ENCODE measurements at regions not wholly inside any gene's neighbourhood (a gene's known extent, or its start where the extent isn't known, plus 50 kb on each side); places are given as distances from the start of the nearest gene placed in this dataset.

- CTCF ChIA-PET, result interaction anchor here (2.2 kb wide), 1 partner anchor 248 kb away, joined by 10 read pairs; no protein-coding TSS in a partner anchor
- POLR2A ChIA-PET (ENCODE audit: unreplicated experiment), result interaction anchor here (0.7 kb wide), 1 partner anchor 216 kb away, joined by 3 read pairs; no protein-coding TSS in a partner anchor
Observed at GRCh38 chr2:147330925-147331324, 513.9 kb upstream of the ACVR2A start.

DNA sequence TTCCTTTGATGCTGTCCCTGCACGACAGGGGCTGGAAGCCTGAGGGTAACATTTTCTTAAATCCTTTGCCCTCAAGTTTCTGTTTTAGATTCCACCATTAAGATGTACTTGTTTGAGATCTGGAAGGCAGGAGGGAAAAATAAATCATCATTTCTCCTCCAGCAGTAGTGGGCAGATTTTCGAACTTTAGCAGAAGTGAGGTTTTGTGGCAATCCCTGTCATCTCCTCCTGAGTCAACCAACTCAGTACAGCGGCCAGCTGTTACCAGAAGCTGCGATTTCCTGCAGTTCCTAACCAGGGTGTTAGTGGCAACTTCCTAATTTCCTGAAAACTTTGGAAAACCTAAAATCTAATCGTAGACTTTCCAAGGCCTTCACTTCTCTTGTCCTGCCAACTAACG lies 517.2 kb upstream of the ACVR2A start:
- BruUV-seq (replicated peaks), result no TSS peak

More at GRCh38 chr2:147330925-147331324, 513.9 kb upstream of the ACVR2A start:
- H2AFZ ChIP-seq (ENCODE audit: low read length), result no peak overlapping the region
- no peak overlapping the region for H3K4me3 ChIP-seq (ENCODE audit: low read length)
- no TSS peak for BruUV-seq (replicated peaks)
- no peak overlapping the region for H3K4me2 ChIP-seq (ENCODE audit: low read length)
- H3K9me2 ChIP-seq (replicated peaks; ENCODE audit: low read length), result no peaks in the 10 kb centered on the region
- no peaks in the 10 kb centered on the region for H3F3A ChIP-seq (ENCODE audit: low read length, unreplicated experiment)
- no peaks in the 10 kb centered on the region for H4K20me1 ChIP-seq (ENCODE audit: low read length)
- no peaks in the 10 kb centered on the region for H3K36me3 ChIP-seq (ENCODE audit: low read depth, low read length)
- ATAC-seq (no peak), DNase-seq (no peak)
- no peak overlapping the region for H3K9ac ChIP-seq (ENCODE audit: low read length)
- intact Hi-C loops (cut with micrococcal nuclease), result loop anchor here (5.0 kb wide), 1 partner anchor 581 kb away; no protein-coding TSS in a partner anchor
- no peaks in the 10 kb centered on the region for H3K79me2 ChIP-seq (ENCODE audit: low read length)
- H3K27me3 ChIP-seq (ENCODE audit: low read length), result no peaks in the 10 kb centered on the region
- no peaks in the 10 kb centered on the region for H3K9me3 ChIP-seq (ENCODE audit: low read length)
- no peaks in the 10 kb centered on the region for H3K4me1 ChIP-seq (ENCODE audit: insufficient read depth, low read length)
- TF ChIP-seq EZH2 (IDR thresholded peaks at IDR 0.05; ENCODE audit: low read length, unreplicated experiment) (no peak), CTCF (conservative IDR thresholded peaks at IDR 0.05; ENCODE audit: low read depth, low read length) (no peak), EZH2phosphoT487 (IDR thresholded peaks at IDR 0.05; ENCODE audit: borderline replicate concordance, low read length) (no peak)
- H3K27ac ChIP-seq (ENCODE audit: low read length), result no peak overlapping the region

More for the DNA sequence above, 517.2 kb upstream of the ACVR2A start:
- ATAC-seq (no peak), DNase-seq (no peak)
- no peaks in the 10 kb centered on the region for H3K79me2 ChIP-seq (ENCODE audit: low read length)
- intact Hi-C loops (cut with micrococcal nuclease), result no loop called here
- no peaks in the 10 kb centered on the region for H3K4me1 ChIP-seq (ENCODE audit: insufficient read depth, low read length)
- TF ChIP-seq EZH2 (IDR thresholded peaks at IDR 0.05; ENCODE audit: low read length, unreplicated experiment) (no peak), CTCF (conservative IDR thresholded peaks at IDR 0.05; ENCODE audit: low read depth, low read length) (no peak), EZH2phosphoT487 (IDR thresholded peaks at IDR 0.05; ENCODE audit: borderline replicate concordance, low read length) (no peak)
- no peak overlapping the region for H2AFZ ChIP-seq (ENCODE audit: low read length)
- H4K20me1 ChIP-seq (ENCODE audit: low read length), result no peaks in the 10 kb centered on the region
- POLR2A ChIA-PET (ENCODE audit: unreplicated experiment), result no interaction called here
- no peak overlapping the region for H3K9ac ChIP-seq (ENCODE audit: low read length)
- H3K4me2 ChIP-seq (ENCODE audit: low read length), result no peak overlapping the region
- CTCF ChIA-PET, result no interaction called here
- H3K9me3 ChIP-seq (ENCODE audit: low read length), result no peaks in the 10 kb centered on the region
- no peaks in the 10 kb centered on the region for H3K27me3 ChIP-seq (ENCODE audit: low read length)
- H3K36me3 ChIP-seq (ENCODE audit: low read depth, low read length), result no peaks in the 10 kb centered on the region
- H3K9me2 ChIP-seq (replicated peaks; ENCODE audit: low read length), result no peaks in the 10 kb centered on the region
- no peak overlapping the region for H3K27ac ChIP-seq (ENCODE audit: low read length)
- no peak overlapping the region for H3K4me3 ChIP-seq (ENCODE audit: low read length)
- no peaks in the 10 kb centered on the region for H3F3A ChIP-seq (ENCODE audit: low read length, unreplicated experiment)

All from PC-3 (cell line).